Islet precursor cell (in vitro differentiated cells): ENCODE measurements at regions not wholly inside any gene's neighbourhood (a gene's known extent, or its start where the extent isn't known, plus 50 kb on each side); places are given as distances from the start of the nearest gene placed in this dataset.
A peak's percentile ranks its signal among the peaks of the same experiment; 100 is the strongest.
"Not testable (repeated sequence)": the region's sequence is repeated elsewhere in the genome, so short reads cannot be mapped to it uniquely, and the experiment has no call there.

Experiments
- DNase-seq: peaks from one replicate; pipeline ENCODE4 v3.0.0-alpha.2; 2018

GRCh38 chr5:10125116-10125515, 124.6 kb downstream of the ATPSCKMT start:
- no peak for DNase-seq

DNA sequence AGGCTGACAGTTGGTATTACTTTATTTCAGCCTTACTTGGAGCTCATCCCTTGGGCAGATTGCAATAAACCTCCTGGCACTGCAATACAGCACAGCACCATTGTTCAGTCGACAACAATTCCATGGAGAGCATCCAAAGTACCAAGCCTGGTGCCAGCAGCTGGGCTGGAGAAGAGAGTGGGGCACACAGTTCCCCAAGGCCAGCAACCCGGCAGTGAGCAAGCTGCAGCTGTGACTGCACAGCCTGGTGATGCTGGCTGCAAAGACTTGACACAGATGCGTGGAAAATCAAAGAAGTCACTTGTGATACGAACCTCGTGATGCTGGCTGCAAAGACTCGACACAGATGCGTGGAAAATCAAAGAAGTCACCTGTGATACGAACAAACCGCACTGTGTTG, 125.4 kb downstream of the ATPSCKMT start:
- no peak for DNase-seq

- no peak for DNase-seq
These were observed 126.3 kb downstream of the ATPSCKMT start for GRCh38 chr5:10123254-10123989.

DNA sequence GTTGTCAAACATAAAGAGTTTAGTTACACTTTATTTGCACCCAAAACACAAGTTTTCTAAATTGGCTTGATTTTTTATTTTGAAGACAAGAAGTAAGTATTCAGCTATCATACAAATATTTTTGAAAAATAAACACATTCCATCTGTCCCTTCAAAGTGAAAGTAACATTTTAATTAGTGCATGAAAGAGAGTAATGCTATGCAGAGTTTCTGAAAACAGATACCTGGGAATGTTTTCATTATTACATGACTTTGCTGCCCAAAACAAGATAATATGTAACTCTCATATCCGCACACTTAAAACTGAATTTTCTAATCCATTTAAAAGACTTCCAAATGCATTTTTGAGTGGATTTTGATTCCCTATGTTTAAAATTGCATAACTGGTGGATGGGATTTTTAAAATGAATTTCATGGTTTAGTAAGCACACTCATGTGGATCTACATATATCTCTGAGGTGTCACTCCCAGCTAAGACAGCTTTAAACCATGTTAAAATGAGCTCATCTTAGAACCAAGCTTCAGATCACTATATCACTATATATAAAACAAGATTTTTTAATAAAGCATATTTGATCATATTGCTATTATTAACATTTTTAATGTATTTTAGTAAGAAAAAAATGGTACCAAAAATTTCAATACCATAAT, 127.5 kb downstream of the ATPSCKMT start:
- DNase-seq = no peak

- no peak for DNase-seq
These were observed 128.8 kb downstream of the ATPSCKMT start for GRCh38 chr5:10120934-10121333.

DNA sequence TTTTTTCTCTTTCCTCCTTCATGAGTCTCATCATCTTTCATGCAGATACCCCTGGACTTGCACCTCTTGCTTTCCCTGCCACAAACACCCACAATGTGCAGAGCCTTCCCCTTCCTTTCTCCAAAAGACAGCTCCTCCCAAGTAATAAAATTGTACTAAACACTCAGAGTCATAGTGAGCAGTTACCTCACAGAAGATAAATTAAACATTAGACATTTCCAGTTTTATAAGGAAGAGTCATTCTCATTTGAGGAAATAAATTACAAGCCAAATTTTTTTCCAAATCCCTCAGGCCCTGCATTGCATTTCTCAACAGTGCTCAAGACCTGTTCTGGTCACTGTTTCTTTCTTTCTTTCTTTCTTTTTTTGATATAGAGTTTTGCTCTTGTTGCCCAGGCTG, 131.5 kb downstream of the ATPSCKMT start:
- no peak for DNase-seq

DNA sequence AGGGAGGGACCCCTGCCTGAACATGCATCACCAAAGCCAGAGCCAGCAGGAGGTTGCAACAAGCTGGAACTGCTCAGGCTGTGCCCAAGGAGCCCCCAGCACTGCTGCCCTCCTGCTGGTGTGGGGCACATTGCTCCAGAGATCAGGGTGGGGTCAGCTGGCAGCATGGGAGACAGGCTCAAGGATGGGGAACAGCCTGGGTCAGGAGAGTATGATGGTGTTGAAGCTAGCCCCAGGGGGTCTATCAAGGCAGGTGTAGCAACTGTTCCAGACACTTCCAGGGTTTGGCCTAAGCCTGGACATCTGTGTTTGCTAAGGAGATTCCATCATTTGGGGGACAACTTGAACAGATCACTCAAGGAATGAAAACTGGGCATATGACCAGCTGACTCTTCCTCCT, 133.1 kb downstream of the ATPSCKMT start:
- no peak for DNase-seq

- DNase-seq = no peak
These were observed 134.0 kb downstream of the ATPSCKMT start for GRCh38 chr5:10115669-10116068.

DNA sequence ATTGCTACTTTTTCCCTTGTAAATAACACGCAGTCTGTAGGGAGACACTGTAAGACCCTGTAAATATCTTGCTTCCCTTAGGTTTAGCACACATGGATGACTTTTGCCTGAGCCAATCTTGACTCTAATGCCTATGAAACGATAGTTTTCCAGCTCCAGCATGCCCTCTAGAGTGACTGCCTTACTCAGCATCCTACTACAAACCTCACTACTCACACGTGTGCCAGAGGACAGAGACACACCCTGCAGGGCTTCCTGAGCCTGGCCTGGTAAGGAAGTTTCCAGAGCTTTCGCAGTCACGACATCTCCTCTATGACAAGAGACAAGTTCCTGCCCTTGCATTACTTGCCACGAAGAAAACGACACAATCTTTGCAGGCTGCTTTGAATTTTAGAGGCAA, 138.1 kb downstream of the ATPSCKMT start:
- DNase-seq = peak; percentile 70

GRCh38 chr5:10110228-10110627, 139.5 kb downstream of the ATPSCKMT start:
- DNase-seq = no peak

GRCh38 chr5:10109299-10109698, 140.4 kb downstream of the ATPSCKMT start:
- no peak for DNase-seq

DNA sequence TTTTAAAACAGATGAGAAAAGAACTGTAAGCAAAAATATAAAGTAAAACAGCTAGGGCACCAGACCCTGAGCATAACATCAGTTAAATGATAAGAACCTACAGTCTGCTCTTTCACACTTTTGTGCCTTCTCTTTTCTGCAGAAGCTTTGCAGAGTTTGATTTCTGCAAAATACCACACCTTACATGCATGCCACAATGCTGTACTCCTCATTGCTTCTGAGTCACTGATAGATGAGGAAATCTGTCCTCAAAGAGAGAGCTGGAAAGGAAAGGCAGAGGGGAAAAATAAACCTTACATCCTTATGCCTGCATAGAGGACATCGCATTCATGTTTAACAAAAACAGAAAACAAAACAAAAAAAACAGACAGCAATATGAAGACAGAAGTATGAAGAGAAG, 142.9 kb downstream of the ATPSCKMT start:
- no peak for DNase-seq

- no peak for DNase-seq
These were observed 143.4 kb downstream of the ATPSCKMT start for GRCh38 chr5:10106285-10106684.

- DNase-seq = no peak
These were observed 146.8 kb downstream of the ATPSCKMT start for GRCh38 chr5:10102706-10103497.

DNA sequence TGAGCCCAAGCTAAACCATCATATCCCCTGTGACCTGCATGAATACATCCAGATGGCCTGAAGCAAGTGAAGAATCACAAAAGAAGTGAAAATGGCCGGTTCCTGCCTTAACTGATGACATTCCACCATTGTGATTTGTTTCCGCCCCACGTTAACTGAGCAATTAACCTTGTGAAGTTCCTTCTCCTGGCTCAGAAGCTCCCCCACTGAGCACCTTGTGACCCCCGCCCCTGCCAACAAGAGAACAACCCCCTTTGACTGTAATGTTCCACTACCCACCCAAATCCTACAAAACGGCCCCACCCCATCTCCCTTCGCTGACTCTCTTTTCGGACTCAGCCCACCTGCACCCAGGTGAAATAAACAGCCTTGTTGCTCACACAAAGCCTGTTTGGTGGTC, 147.5 kb downstream of the ATPSCKMT start:
- not testable (repeated sequence) for DNase-seq

GRCh38 chr5:10099548-10099947, 150.1 kb downstream of the ATPSCKMT start:
- DNase-seq = no peak

- DNase-seq = no peak
These were observed 158.0 kb downstream of the ATPSCKMT start for GRCh38 chr5:10091701-10092100.

DNA sequence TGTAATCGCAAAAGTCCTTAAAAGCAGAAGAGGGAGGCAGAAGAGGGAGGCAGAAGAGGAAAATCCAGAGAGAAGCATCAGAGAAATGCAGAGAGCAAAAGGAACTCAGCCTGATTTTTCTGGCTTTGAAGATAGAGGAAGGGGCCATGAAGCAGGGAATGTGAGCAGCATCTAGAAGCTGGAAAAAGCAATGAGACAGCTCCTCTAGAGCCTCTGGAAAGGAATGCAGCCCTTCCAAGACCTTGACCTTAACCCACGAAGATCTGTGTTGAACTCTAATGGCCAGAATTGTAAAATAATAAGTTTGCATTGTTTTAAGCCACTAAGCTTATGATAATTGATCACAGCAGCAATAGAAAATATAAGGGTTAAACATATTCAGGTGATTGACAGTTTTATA, 159.6 kb downstream of the ATPSCKMT start:
- DNase-seq = no peak

GRCh38 chr5:10085185-10085584, 164.5 kb downstream of the ATPSCKMT start:
- DNase-seq = no peak

GRCh38 chr5:10081584-10081983, 168.1 kb downstream of the ATPSCKMT start:
- DNase-seq = no peak

GRCh38 chr5:10077791-10078545, 171.7 kb downstream of the ATPSCKMT start:
- DNase-seq = no peak

DNA sequence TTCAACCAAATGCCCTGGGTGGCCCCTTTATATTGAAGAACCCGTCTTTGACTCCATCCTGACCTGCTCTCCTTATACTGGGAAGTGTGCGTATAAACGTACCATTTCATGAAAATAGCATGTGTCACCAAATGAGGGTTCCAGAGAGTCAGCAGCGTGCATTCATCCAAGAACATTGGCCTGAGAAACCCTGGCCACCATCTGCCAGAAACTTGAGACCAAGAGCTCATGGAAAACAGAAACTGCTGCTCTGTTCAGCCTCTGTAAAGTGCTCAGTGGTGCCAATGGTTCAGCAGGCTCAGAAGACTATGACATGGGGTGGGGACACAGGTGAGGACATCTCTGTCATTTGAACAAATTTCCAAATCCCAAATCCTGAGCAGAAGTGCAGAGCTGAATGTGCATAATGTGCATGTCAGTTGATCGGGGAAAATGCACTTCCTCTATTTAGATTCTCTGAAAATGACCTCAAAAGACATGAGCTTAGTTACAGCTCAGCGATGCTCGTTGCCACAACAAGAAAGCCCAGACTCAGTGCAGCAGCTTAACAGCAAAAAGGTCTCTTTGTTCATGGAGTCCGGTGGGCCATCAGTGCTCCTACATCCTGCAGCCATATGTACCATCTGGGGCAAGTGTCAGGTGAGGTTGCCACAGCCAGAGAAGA, 176.1 kb downstream of the ATPSCKMT start:
- DNase-seq = no peak
